ENCODE measurements at regions not wholly inside any gene's neighbourhood (a gene's known extent, or its start where the extent isn't known, plus 50 kb on each side); places are given as distances from the start of the nearest gene placed in this dataset.

- no peak for DNase-seq (ENCODE audit: low read depth in 1 of 2, low spot score in 1 of 2)
- H3K4me2 ChIP-seq, result no peak overlapping the region
- FAIRE-seq, result no peak
- no peak overlapping the region for H3K4me3 ChIP-seq
- H3K9me3 ChIP-seq, result no peaks in the 10 kb centered on the region
- no peak overlapping the region for H3K27ac ChIP-seq
- no peak for ATAC-seq
- POLR2A ChIA-PET, result no interaction called here
- TF ChIP-seq MAFK (IDR thresholded peaks at IDR 0.05; ENCODE audit: partially characterized antibody) (no peak), BCL3 (IDR thresholded peaks at IDR 0.05) (no peak)
- CTCF ChIA-PET, result interaction anchor here (1.1 kb wide), 1 partner anchor 121 kb away, joined by 3 read pairs; no protein-coding TSS in a partner anchor
- WGBS (ENCODE audit: missing lambda C conversion rate), result 56% methylated on average over 5 of the region's 5 CpGs
- H3K4me1 ChIP-seq, result peaks cover 9% of the 10 kb centered on the region
Observed at GRCh38 chr11:45534132-45534531, 131.3 kb downstream of the CHST1 start.

- DNase-seq (ENCODE audit: low read depth in 1 of 2, low spot score in 1 of 2) (no peak), FAIRE-seq (no peak), ATAC-seq (no peak)
- ChIA-PET POLR2A (no interaction called here), CTCF (no interaction called here)
- H3K9me3 ChIP-seq, result no peaks in the 10 kb centered on the region
- 6% methylated on average over 2 of the region's 2 CpGs for WGBS (ENCODE audit: missing lambda C conversion rate)
- H3K27ac ChIP-seq, result no peak overlapping the region
- no peak overlapping the region for H3K4me2 ChIP-seq
- no peak overlapping the region for H3K4me3 ChIP-seq
- H3K4me1 ChIP-seq, result peaks cover 3% of the 10 kb centered on the region; the same call in 1 of the 3 replicates
- TF ChIP-seq CBX8 (IDR thresholded peaks at IDR 0.05) (no peak), MAX (IDR thresholded peaks at IDR 0.05) (no peak), POLR2AphosphoS2 (conservative IDR thresholded peaks at IDR 0.05; ENCODE audit: low read length) (no peak), NPAS2 (CRISPR knock-in tag; IDR thresholded peaks at IDR 0.05; ENCODE audit: borderline replicate concordance) (no peak), HEYL (CRISPR knock-in tag; IDR thresholded peaks at IDR 0.05) (no peak), HMGXB4 (CRISPR knock-in tag; IDR thresholded peaks at IDR 0.05; ENCODE audit: borderline replicate concordance) (no peak), ZNF302 (CRISPR knock-in tag; IDR thresholded peaks at IDR 0.05) (no peak), REST (IDR thresholded peaks at IDR 0.05) (no peak), HDAC2 (IDR thresholded peaks at IDR 0.05) (no peak), FOSL2 (IDR thresholded peaks at IDR 0.05) (no peak), FOSL2 (CRISPR knock-in tag; IDR thresholded peaks at IDR 0.05) (no peak), ELK1 (IDR thresholded peaks at IDR 0.05; ENCODE audit: low read depth, low read length) (no peak), FOSB (CRISPR knock-in tag; IDR thresholded peaks at IDR 0.05) (no peak), PHF8 (IDR thresholded peaks at IDR 0.05; ENCODE audit: borderline replicate concordance, low read depth) (no peak), E2F6 (IDR thresholded peaks at IDR 0.05; ENCODE audit: borderline replicate concordance, low read depth) (no peak), PBX3 (IDR thresholded peaks at IDR 0.05) (no peak), CTCF (IDR thresholded peaks at IDR 0.05) (no peak), JUNB (IDR thresholded peaks at IDR 0.05) (no peak), RNF2 (IDR thresholded peaks at IDR 0.05; ENCODE audit: borderline replicate concordance, low read depth) (no peak), CBX2 (IDR thresholded peaks at IDR 0.05; ENCODE audit: borderline replicate concordance, low read depth) (no peak)
Observed at GRCh38 chr11:45532546-45532945, 132.9 kb downstream of the CHST1 start.
